ENCODE measurements at regions not wholly inside any gene's neighbourhood (a gene's known extent, or its start where the extent isn't known, plus 50 kb on each side); places are given as distances from the start of the nearest gene placed in this dataset.

DNA sequence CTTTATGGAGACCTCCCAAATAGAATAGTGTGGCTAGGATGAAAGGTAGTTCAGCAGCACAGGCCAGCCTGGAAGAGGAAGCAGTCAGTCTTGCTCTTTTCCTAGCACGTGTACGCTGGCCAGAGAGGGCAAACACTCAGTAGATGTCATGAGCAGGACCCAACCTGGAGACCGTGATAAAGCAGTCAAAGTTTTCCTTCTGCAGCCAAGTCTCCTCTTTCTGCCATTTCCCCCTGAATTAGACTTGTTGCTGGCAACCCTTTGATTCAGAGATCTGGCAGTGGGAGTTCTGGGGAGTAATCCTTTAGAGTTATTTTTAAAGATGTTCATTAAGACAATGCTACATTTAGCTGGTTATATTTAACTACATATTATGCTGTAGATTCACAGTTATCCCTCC, 183.7 kb downstream of the EXOC5 start:
- TF ChIP-seq, protein P1, sequence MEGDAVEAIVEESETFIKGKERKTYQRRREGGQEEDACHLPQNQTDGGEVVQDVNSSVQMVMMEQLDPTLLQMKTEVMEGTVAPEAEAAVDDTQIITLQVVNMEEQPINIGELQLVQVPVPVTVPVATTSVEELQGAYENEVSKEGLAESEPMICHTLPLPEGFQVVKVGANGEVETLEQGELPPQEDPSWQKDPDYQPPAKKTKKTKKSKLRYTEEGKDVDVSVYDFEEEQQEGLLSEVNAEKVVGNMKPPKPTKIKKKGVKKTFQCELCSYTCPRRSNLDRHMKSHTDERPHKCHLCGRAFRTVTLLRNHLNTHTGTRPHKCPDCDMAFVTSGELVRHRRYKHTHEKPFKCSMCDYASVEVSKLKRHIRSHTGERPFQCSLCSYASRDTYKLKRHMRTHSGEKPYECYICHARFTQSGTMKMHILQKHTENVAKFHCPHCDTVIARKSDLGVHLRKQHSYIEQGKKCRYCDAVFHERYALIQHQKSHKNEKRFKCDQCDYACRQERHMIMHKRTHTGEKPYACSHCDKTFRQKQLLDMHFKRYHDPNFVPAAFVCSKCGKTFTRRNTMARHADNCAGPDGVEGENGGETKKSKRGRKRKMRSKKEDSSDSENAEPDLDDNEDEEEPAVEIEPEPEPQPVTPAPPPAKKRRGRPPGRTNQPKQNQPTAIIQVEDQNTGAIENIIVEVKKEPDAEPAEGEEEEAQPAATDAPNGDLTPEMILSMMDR (conservative IDR thresholded peaks at IDR 0.05) = no peak
- Mint-ChIP-seq H3K4me1 (ENCODE audit: unreplicated experiment) (peaks cover 2% of the 10 kb centered on the region), H3K27me3 (peaks cover 10% of the 10 kb centered on the region), H3K36me3 (no peaks in the 10 kb centered on the region), H3K27ac (no peak overlapping the region), H3K4me3 (no peak overlapping the region), H3K9me3 (no peaks in the 10 kb centered on the region)
- DNase-seq (ENCODE audit: extremely low spot score, unreplicated experiment) = no peak

DNA sequence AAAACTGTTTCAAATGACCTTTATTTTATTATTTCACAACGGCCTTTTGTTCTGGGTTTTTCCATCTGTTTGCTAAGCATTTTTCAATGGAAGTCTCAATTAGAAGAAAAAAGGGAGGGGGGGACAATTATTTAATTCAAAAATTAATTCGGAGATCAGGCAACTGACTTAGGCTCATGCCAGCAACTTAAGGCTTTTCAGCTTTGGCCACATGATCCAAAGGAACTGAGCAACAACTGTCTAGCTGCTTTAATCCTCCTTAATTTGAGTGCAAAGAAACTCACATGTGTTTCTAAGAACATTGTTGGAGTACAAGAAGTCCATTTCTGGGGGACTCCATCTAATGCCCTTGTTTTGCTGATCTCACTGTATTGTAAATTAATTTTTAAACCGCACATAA, 188.0 kb downstream of the EXOC5 start:
- TF ChIP-seq, protein P1 (conservative IDR thresholded peaks at IDR 0.05) = no peak
- Mint-ChIP-seq H3K4me3 (no peak overlapping the region), H3K27ac (no peak overlapping the region), H3K9me3 (no peaks in the 10 kb centered on the region), H3K36me3 (no peaks in the 10 kb centered on the region), H3K4me1 (ENCODE audit: unreplicated experiment) (no peaks in the 10 kb centered on the region), H3K27me3 (peaks cover 23% of the 10 kb centered on the region)
- DNase-seq (ENCODE audit: extremely low spot score, unreplicated experiment) = no peak

DNA sequence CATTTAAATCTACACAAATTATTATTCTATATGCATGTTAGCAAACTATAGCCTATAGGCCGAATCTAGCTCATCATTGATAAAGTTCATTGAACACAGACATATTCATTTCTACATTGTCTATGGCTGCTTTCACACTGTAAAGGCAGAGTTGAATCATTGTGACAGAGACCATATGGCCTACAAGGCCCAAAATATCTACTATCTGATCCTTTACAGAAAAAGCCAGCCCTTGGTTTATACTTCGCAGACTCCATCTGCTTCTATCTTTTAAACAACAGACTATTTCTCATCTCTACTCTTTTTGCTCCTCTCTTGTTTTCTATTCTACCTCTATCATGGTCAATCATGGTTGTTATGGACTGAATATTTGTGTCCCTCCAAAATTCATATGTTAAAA, 190.7 kb downstream of the EXOC5 start:
- no peak for DNase-seq (ENCODE audit: extremely low spot score, unreplicated experiment)
- Mint-ChIP-seq H3K4me1 (ENCODE audit: unreplicated experiment) (no peaks in the 10 kb centered on the region), H3K27ac (no peak overlapping the region), H3K27me3 (peaks cover 33% of the 10 kb centered on the region), H3K9me3 (no peaks in the 10 kb centered on the region), H3K4me3 (no peak overlapping the region), H3K36me3 (no peaks in the 10 kb centered on the region)
- TF ChIP-seq, protein P1 (conservative IDR thresholded peaks at IDR 0.05) = no peak

DNA sequence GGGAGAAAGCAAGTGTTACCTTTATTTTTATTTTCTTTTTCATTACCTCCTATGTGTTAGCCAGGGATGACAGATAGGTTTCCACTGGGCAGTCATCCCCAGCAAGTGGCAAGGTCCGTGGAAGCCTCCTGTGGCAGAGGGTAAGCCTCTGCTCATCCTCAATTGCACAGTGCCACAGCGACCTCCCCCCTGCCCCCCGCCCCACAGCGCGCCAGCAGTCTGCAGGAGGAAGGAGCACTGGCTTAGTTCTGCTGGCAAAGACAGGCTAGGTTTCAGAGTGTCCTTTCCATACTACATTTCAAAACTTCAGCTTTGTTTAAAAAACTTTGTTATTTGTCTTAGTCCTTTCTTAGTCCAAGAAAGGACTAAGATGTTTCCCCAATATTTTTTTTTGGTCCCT, 194.7 kb downstream of the EXOC5 start:
- Mint-ChIP-seq H3K36me3 (no peaks in the 10 kb centered on the region), H3K4me1 (ENCODE audit: unreplicated experiment) (no peaks in the 10 kb centered on the region), H3K27ac (no peak overlapping the region), H3K27me3 (peaks cover 41% of the 10 kb centered on the region), H3K4me3 (no peak overlapping the region), H3K9me3 (no peaks in the 10 kb centered on the region)
- TF ChIP-seq, protein P1 (conservative IDR thresholded peaks at IDR 0.05) = no peak
- DNase-seq (ENCODE audit: extremely low spot score, unreplicated experiment) = no peak

- Mint-ChIP-seq H3K36me3 (no peaks in the 10 kb centered on the region), H3K4me1 (ENCODE audit: unreplicated experiment) (no peaks in the 10 kb centered on the region), H3K9me3 (no peaks in the 10 kb centered on the region), H3K27ac (no peak overlapping the region), H3K4me3 (no peak overlapping the region), H3K27me3 (peaks cover 54% of the 10 kb centered on the region)
- TF ChIP-seq, protein P1 (conservative IDR thresholded peaks at IDR 0.05) = no peak
- no peak for DNase-seq (ENCODE audit: extremely low spot score, unreplicated experiment)
Measured at GRCh38 chr14:57071639-57072038, 197.1 kb downstream of the EXOC5 start.

DNA sequence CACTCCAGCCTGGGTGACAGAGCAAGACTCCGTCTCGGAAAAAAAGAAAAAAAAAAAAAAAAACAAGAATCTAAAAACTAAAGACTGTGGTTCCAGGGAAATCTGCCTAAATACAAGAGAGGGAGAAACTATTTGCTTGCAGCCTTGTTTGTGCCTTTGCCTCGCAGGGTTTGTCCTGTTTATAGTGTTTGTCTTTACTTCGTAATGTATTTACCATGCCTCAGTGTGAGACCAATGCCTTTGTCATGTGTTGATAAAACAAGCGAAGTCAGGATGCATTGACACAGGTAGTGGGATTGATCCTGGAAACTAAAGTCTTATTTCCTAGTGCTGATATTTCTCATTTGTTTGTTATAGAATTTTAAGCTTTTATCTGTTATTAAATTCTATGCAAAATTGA, 199.0 kb downstream of the EXOC5 start:
- H3K9me3 Mint-ChIP-seq = no peaks in the 10 kb centered on the region
- TF ChIP-seq, protein P1 (conservative IDR thresholded peaks at IDR 0.05) = no peak
- H3K27me3 Mint-ChIP-seq = peaks cover 55% of the 10 kb centered on the region
- H3K27ac Mint-ChIP-seq = no peak overlapping the region
- DNase-seq (ENCODE audit: extremely low spot score, unreplicated experiment) = no peak
- H3K4me3 Mint-ChIP-seq = no peak overlapping the region
- no peaks in the 10 kb centered on the region for H3K4me1 Mint-ChIP-seq (ENCODE audit: unreplicated experiment)
- H3K36me3 Mint-ChIP-seq = no peaks in the 10 kb centered on the region

Data from type B pancreatic cell (in vitro differentiated cells).